ENCODE measurements at regions not wholly inside any gene's neighbourhood (a gene's known extent, or its start where the extent isn't known, plus 50 kb on each side); places are given as distances from the start of the nearest gene placed in this dataset.

DNA sequence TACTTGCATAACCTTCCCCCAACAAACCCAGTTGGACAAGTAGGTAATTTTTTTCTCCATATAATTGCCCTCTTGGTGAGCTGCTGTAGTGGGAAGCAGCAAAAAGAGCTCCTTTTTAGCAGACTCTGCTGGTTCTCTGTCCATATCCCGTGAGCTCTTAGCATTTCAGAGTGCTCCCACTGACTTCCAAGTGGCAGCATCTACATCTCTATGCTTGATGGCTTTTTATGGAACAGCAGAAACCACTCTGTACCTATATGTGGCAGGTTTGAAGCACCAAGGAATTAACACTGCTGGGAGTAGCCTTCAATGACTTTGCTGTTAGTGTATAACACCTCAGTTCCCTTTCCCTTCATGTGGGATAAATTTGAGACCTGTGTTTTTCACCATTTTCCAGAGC, 168.4 kb upstream of the NHS start:
- intact Hi-C loops (cut with micrococcal nuclease) = no loop called here

- intact Hi-C loops (cut with micrococcal nuclease) = no loop called here
Measured at GRCh38 chrX:17214962-17215361, 160.0 kb upstream of the NHS start.

- intact Hi-C loops (cut with micrococcal nuclease) = no loop called here
Measured at GRCh38 chrX:17226736-17227135, 148.3 kb upstream of the NHS start.

- intact Hi-C loops (cut with micrococcal nuclease) = no loop called here
Measured at GRCh38 chrX:17237146-17237545, 137.9 kb upstream of the NHS start.

- intact Hi-C loops (cut with micrococcal nuclease) = loop anchor here (1.0 kb wide), 1 partner anchor 349 kb away; no protein-coding TSS in a partner anchor
Measured at GRCh38 chrX:17242470-17242869, 132.5 kb upstream of the NHS start.

DNA sequence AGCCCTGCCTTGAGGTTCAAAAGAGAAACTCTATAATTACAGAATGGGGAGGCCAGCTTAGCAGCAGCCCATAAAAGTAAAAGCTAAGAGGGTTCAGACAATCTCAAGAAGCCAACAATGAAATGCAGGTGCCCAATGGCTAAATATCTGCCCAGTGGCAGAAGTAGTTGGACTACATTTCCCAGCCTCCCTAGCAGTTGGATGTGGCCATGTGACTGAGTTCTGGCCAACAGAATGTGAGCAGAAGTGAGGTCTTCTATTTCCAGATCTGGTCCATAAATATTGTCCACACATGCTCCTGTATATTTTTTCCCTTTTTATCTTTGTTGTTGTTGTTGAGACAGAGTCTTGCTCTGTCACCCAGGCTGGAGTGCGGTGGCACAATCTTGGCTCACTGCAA, 127.9 kb upstream of the NHS start:
- intact Hi-C loops (cut with micrococcal nuclease) = no loop called here

DNA sequence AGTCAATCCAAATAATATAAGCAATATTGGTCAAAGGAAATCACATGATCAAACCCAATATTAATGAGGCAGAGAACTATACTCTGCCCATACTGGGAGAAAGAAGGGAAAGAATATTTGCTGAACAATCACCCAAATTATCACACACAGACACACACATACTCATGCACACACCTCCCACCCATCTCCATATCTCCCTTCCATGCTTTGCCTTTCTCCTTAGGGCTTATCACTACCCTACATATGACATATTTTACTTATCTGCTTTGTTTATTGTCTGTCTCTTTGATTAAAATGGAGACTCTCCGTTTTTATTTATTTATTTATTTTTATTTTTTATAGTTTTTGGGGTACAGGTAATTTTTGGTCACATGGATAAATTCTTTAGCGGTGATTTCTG, 112.9 kb upstream of the NHS start:
- intact Hi-C loops (cut with micrococcal nuclease) = no loop called here

DNA sequence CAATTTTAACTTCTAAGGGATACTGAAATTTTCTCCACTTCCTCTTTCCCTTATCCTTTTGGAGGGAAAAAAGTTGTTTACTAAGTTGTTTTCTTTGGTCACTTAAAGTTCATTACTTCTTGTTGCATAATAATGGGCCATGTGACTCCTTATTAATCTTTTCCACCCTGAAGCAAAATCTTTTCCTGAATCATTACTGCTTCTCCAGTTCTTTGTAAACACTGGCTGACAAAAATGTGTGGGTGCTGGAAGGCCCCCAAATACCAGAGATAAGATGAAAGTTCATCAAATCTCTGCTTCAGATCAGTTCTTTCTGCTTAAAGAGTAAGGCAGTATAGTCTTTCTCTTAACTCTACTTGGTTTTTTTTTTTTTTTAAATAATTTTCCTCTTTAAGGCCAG, 108.9 kb upstream of the NHS start:
- intact Hi-C loops (cut with micrococcal nuclease) = no loop called here

DNA sequence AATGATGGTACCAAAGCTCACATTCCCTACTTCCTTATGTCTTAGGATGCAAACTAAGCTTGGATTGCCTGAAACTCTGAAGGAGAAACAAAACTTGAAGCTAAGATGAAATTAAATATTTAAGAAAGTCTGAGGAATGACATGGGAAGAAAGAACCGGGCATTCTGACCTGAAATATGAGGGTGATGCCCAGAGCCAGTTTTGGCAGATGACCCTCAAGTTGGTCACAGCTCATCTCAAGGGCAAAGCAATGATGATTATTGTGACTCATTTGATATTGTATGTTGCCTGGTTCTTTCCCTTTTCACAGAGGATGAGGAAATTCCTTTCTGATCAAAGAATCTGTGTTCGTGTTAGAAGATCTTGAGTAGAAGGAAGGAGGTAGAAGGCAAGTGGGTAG, 96.0 kb upstream of the NHS start:
- intact Hi-C loops (cut with micrococcal nuclease) = no loop called here

- intact Hi-C loops (cut with micrococcal nuclease) = no loop called here
Measured at GRCh38 chrX:17285983-17286382, 89.0 kb upstream of the NHS start.

- intact Hi-C loops (cut with micrococcal nuclease) = no loop called here
Measured at GRCh38 chrX:17291171-17291900, 83.7 kb upstream of the NHS start.

GRCh38 chrX:17292111-17292527, 82.9 kb upstream of the NHS start:
- intact Hi-C loops (cut with micrococcal nuclease) = no loop called here

GRCh38 chrX:17294561-17294960, 80.4 kb upstream of the NHS start:
- intact Hi-C loops (cut with micrococcal nuclease) = no loop called here

GRCh38 chrX:17295791-17296190, 79.2 kb upstream of the NHS start:
- intact Hi-C loops (cut with micrococcal nuclease) = no loop called here

- intact Hi-C loops (cut with micrococcal nuclease) = no loop called here
Measured at GRCh38 chrX:17298564-17298963, 76.4 kb upstream of the NHS start.

GRCh38 chrX:17299206-17299605, 75.8 kb upstream of the NHS start:
- intact Hi-C loops (cut with micrococcal nuclease) = no loop called here

DNA sequence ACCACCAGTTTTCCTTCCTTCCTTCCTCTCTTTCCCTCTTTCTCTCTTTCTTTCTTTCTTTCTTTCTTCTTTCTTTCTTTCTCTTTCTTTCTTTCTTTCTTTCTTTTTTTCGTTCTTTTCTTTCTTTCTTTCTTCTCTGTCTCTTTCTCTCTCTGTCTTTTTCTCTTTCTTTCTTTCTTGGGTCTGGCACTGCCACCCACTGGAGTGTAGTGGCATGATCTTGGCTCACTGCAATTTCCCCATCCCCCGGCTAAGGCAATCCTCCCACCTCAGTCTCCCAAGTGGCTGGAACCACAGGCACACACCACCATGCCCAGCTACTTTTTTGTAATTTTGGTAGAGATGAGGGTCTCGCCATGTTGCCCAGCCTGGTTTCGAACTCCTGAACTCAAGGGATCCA, 51.6 kb upstream of the NHS start:
- intact Hi-C loops (cut with micrococcal nuclease) = no loop called here

Measured in T-helper 2 cell treated with Interferon-gamma antibody and Interleukin-4, amounts not matched to agents 100 ng/mL and 5 ng/mL, for 36 hours (primary cell).